ENCODE measurements at regions not wholly inside any gene's neighbourhood (a gene's known extent, or its start where the extent isn't known, plus 50 kb on each side); places are given as distances from the start of the nearest gene placed in this dataset.

DNA sequence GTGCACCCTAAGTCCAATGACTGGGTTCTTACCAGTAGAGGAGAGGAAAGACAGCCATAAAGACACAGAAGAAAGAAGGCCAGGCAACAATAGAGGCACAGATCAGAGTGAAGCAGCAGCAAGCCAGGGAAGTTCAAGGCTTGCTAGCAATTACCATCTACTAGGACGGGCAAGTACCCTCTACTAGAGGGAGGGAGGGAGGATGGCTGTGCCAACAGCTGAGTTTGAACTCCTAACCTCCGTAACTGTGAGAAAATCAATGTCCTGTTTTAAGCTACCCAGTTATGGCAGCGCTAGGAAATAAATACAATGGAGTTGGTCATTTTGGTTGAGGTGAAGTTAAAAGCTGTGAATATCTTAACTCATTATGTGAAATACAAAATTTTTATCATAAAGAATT, 991.8 kb upstream of the CTNND2 start:
- Histone ChIP-seq H3T11ph (ENCODE audit: low read length) (no peak overlapping the region), H3K79me1 (ENCODE audit: insufficient read depth, low read depth, low read length, poor library complexity, severe bottlenecking) (no peaks in the 10 kb centered on the region), H4K8ac (replicated peaks; ENCODE audit: insufficient read length, low read depth, low read length) (no peak overlapping the region), H3K18ac (ENCODE audit: insufficient read length, low read depth, low read length) (no peak overlapping the region), H3K79me2 (ENCODE audit: insufficient read depth, low read length) (no peaks in the 10 kb centered on the region), H2BK20ac (ENCODE audit: low read depth, low read length, poor library complexity, severe bottlenecking) (no peak overlapping the region), H2AFZ (ENCODE audit: low read length) (no peak overlapping the region), H3K23me2 (ENCODE audit: insufficient read length, low read depth, low read length, poor library complexity, severe bottlenecking) (no peaks in the 10 kb centered on the region), H3K9ac (ENCODE audit: extremely low read depth, insufficient read length, low read length) (no peak overlapping the region), H3K14ac (ENCODE audit: insufficient read depth, low read length) (no peak overlapping the region), H4K20me1 (ENCODE audit: control insufficient read depth, insufficient read depth, insufficient read length) (no peaks in the 10 kb centered on the region), H3K27me3 (ENCODE audit: insufficient read depth, low read length) (no peaks in the 10 kb centered on the region), H2BK12ac (ENCODE audit: insufficient read length, low read depth, low read length) (no peak overlapping the region), H3K27ac (ENCODE audit: insufficient read length, low read depth, low read length) (no peak overlapping the region), H4K91ac (ENCODE audit: insufficient read length, low read depth, low read length) (no peak overlapping the region), H3K56ac (ENCODE audit: insufficient read length, low read depth, low read length) (no peak overlapping the region), H2AK5ac (ENCODE audit: insufficient read length, low read length) (no peak overlapping the region), H3K23ac (ENCODE audit: insufficient read length, low read depth, low read length) (no peak overlapping the region), H2BK5ac (ENCODE audit: insufficient read length, low read length) (no peak overlapping the region), H3K4ac (ENCODE audit: low read depth, low read length) (no peak overlapping the region), H3K4me2 (ENCODE audit: insufficient read depth, insufficient read length, low read length) (no peak overlapping the region), H2BK120ac (ENCODE audit: low read depth, low read length, poor library complexity, severe bottlenecking) (no peak overlapping the region), H3K4me1 (ENCODE audit: insufficient read depth, low read length) (no peaks in the 10 kb centered on the region), H4K5ac (ENCODE audit: insufficient read length, low read depth, low read length) (peak overlapping the region; percentile 51), H2BK15ac (ENCODE audit: low read depth, low read length) (no peak overlapping the region), H3K9me3 (ENCODE audit: control insufficient read depth, low read depth, low read length) (no peaks in the 10 kb centered on the region)
- Mint-ChIP-seq H3K36me3 (ENCODE audit: insufficient read depth in 1 of 3, low read depth in 3 of 3) (no peaks in the 10 kb centered on the region), H3K9me3 (no peaks in the 10 kb centered on the region), H3K27me3 (ENCODE audit: low read depth) (no peaks in the 10 kb centered on the region), H3K4me1 (no peaks in the 10 kb centered on the region), H3K27ac (no peak overlapping the region), H3K4me3 (no peak overlapping the region)
- no CpG with 5 or more reads among the region's 3 CpGs for WGBS (ENCODE audit: extremely low coverage, insufficient read length, low lambda C conversion rate)
- TF ChIP-seq, protein P1, sequence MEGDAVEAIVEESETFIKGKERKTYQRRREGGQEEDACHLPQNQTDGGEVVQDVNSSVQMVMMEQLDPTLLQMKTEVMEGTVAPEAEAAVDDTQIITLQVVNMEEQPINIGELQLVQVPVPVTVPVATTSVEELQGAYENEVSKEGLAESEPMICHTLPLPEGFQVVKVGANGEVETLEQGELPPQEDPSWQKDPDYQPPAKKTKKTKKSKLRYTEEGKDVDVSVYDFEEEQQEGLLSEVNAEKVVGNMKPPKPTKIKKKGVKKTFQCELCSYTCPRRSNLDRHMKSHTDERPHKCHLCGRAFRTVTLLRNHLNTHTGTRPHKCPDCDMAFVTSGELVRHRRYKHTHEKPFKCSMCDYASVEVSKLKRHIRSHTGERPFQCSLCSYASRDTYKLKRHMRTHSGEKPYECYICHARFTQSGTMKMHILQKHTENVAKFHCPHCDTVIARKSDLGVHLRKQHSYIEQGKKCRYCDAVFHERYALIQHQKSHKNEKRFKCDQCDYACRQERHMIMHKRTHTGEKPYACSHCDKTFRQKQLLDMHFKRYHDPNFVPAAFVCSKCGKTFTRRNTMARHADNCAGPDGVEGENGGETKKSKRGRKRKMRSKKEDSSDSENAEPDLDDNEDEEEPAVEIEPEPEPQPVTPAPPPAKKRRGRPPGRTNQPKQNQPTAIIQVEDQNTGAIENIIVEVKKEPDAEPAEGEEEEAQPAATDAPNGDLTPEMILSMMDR (conservative IDR thresholded peaks at IDR 0.05): no peak
- DNase-seq: no peak
